ENCODE measurements at regions not wholly inside any gene's neighbourhood (a gene's known extent, or its start where the extent isn't known, plus 50 kb on each side); places are given as distances from the start of the nearest gene placed in this dataset.

GRCh38 chr10:114724716-114725106 lies 66.6 kb upstream of the ABLIM1 start:
- Histone ChIP-seq H3K4me3 (no peak overlapping the region), H3K27me3 (no peaks in the 10 kb centered on the region), H3K27ac (no peak overlapping the region), H3K4me1 (no peaks in the 10 kb centered on the region), H3K9me3 (no peaks in the 10 kb centered on the region), H3K36me3 (no peaks in the 10 kb centered on the region)
- ATAC-seq = no peak
- TF ChIP-seq CTCF (IDR thresholded peaks at IDR 0.05) = no peak
- no peak for TF ChIP-seq EP300 (IDR thresholded peaks at IDR 0.05)
- TF ChIP-seq POLR2A (IDR thresholded peaks at IDR 0.05) = no peak
- no peak for TF ChIP-seq POLR2AphosphoS5 (IDR thresholded peaks at IDR 0.05)
- 75 to 95% methylated on average over 2 of the region's 3 CpGs for whole genome bisulfite sequencing, 2 donors (ENCODE audit: low coverage in 1 of 2)

GRCh38 chr10:114726820-114727271 lies 68.8 kb upstream of the ABLIM1 start:
- Histone ChIP-seq H3K36me3 (no peaks in the 10 kb centered on the region), H3K4me3 (no peak overlapping the region), H3K9me3 (no peaks in the 10 kb centered on the region), H3K27ac (no peak overlapping the region), H3K27me3 (no peaks in the 10 kb centered on the region), H3K4me1 (no peaks in the 10 kb centered on the region)
- no peak for ATAC-seq
- 64 to 79% methylated on average over 2 to 3 of the region's 3 CpGs for WGBS, 2 donors (ENCODE audit: low coverage in 1 of 2)
- no peak for TF ChIP-seq POLR2A (IDR thresholded peaks at IDR 0.05)
- no peak for TF ChIP-seq POLR2AphosphoS5 (IDR thresholded peaks at IDR 0.05)
- TF ChIP-seq EP300 (IDR thresholded peaks at IDR 0.05) = no peak
- TF ChIP-seq CTCF (IDR thresholded peaks at IDR 0.05) = no peak

- no peak for ATAC-seq
- Histone ChIP-seq H3K4me1 (no peaks in the 10 kb centered on the region), H3K27ac (no peak overlapping the region), H3K4me3 (no peak overlapping the region), H3K27me3 (no peaks in the 10 kb centered on the region), H3K9me3 (no peaks in the 10 kb centered on the region), H3K36me3 (no peaks in the 10 kb centered on the region)
- 96 to 100% methylated on average over 4 of the region's 4 CpGs for WGBS, 2 donors (ENCODE audit: low coverage in 1 of 2)
- no peak for TF ChIP-seq CTCF (IDR thresholded peaks at IDR 0.05)
- no peak for TF ChIP-seq POLR2A (IDR thresholded peaks at IDR 0.05)
- TF ChIP-seq POLR2AphosphoS5 (IDR thresholded peaks at IDR 0.05) = no peak
- TF ChIP-seq EP300 (IDR thresholded peaks at IDR 0.05) = no peak
Measured at GRCh38 chr10:114728325-114728724, 70.2 kb upstream of the ABLIM1 start.

- Histone ChIP-seq H3K27ac (no peak overlapping the region), H3K4me1 (no peaks in the 10 kb centered on the region), H3K9me3 (no peaks in the 10 kb centered on the region), H3K36me3 (no peaks in the 10 kb centered on the region), H3K27me3 (no peaks in the 10 kb centered on the region), H3K4me3 (no peak overlapping the region)
- no peak for ATAC-seq
- 82 to 86% methylated on average over 2 to 3 of the region's 3 CpGs for WGBS, 2 donors (ENCODE audit: low coverage in 1 of 2)
- TF ChIP-seq POLR2A (IDR thresholded peaks at IDR 0.05) (no peak), CTCF (IDR thresholded peaks at IDR 0.05) (no peak)
Measured at GRCh38 chr10:114729103-114729659, 71.1 kb upstream of the ABLIM1 start.

GRCh38 chr10:114730291-114730690 lies 72.2 kb upstream of the ABLIM1 start:
- ATAC-seq = no peak
- no peaks in the 10 kb centered on the region for H3K9me3 ChIP-seq
- no peaks in the 10 kb centered on the region for H3K36me3 ChIP-seq
- H3K4me3 ChIP-seq = no peak overlapping the region
- no peak for TF ChIP-seq POLR2AphosphoS5 (IDR thresholded peaks at IDR 0.05)
- no peak for TF ChIP-seq CTCF (IDR thresholded peaks at IDR 0.05)
- TF ChIP-seq EP300 (IDR thresholded peaks at IDR 0.05) = no peak
- TF ChIP-seq POLR2A (IDR thresholded peaks at IDR 0.05) = no peak
- WGBS, 2 donors (ENCODE audit: low coverage in 1 of 2) = 87 to 90% methylated on average over 3 of the region's 6 CpGs
- no peaks in the 10 kb centered on the region for H3K27me3 ChIP-seq
- no peak overlapping the region for H3K27ac ChIP-seq
- no peaks in the 10 kb centered on the region for H3K4me1 ChIP-seq

All from gastroesophageal sphincter (tissue), 4 donors.